ENCODE measurements at regions not wholly inside any gene's neighbourhood (a gene's known extent, or its start where the extent isn't known, plus 50 kb on each side); places are given as distances from the start of the nearest gene placed in this dataset.

GRCh38 chr19:5228490-5228889, 112.1 kb downstream of the PTPRS start:
- Histone ChIP-seq H3K27ac (ENCODE audit: low read length) (no peak overlapping the region), H3K9me3 (replicated peaks; ENCODE audit: control insufficient read depth, low read depth, low read length) (no peaks in the 10 kb centered on the region), H3K36me3 (ENCODE audit: control insufficient read depth, insufficient read depth, low read length) (peaks cover 32% of the 10 kb centered on the region), H3K27me3 (ENCODE audit: control insufficient read depth, insufficient read depth, low read length) (peaks cover 2% of the 10 kb centered on the region), H3K4me1 (ENCODE audit: control insufficient read depth, insufficient read depth, low read length) (no peaks in the 10 kb centered on the region), H3K4me3 (ENCODE audit: low read length) (no peak overlapping the region)
- DNase-seq = no peak
- WGBS (ENCODE audit: insufficient coverage) = 67% methylated on average over 1 of the region's 6 CpGs

DNA sequence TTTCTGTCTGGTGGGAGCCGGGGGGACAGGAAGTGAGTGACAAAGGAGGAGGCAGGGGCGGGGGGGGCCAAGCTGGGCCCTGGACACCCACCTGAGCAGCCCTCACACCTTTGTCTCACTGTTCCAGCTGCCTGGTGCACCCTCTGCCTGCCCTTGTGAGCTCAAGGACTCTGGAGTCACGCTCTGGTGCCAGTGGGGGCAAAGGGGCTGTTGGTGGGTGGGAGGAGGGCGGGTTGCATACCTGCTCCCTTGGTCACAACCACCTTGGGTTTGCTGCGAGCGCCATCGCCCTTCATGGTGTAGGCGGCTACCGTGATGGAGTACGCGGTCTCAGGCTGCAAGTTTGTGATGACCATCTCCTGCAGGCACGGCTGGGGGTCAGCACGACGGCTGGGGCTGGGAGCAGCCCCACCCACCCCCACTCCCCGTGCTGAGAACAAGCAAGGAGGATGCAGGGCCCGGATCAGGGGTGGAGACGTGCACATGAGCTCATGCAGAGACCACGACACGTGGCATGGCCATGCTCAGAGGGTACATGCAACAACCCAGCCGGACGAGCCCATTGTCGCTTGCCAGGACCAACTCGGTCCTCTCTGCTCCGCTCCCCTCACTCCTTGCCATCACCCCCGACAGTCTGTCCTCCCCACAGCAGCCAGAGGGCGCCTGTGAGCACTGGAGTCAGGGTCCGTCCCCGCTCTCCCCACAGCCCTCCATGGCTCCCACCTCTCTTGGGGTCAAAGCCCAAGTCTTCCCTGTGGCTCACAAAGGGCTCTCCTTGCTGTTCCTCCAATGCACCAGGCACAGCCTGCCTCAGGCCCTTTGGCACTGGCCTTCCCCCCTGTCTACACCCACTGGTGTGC, 114.9 kb downstream of the PTPRS start:
- Histone ChIP-seq H3K27ac (ENCODE audit: low read length) (no peak overlapping the region), H3K9me3 (replicated peaks; ENCODE audit: control insufficient read depth, low read depth, low read length) (no peaks in the 10 kb centered on the region), H3K27me3 (ENCODE audit: control insufficient read depth, insufficient read depth, low read length) (no peaks in the 10 kb centered on the region), H3K36me3 (ENCODE audit: control insufficient read depth, insufficient read depth, low read length) (peaks cover 38% of the 10 kb centered on the region), H3K4me1 (ENCODE audit: control insufficient read depth, insufficient read depth, low read length) (no peaks in the 10 kb centered on the region), H3K4me3 (ENCODE audit: low read length) (no peak overlapping the region)
- no peak for DNase-seq
- 76% methylated on average over 24 of the region's 28 CpGs for WGBS (ENCODE audit: insufficient coverage)

- Histone ChIP-seq H3K36me3 (ENCODE audit: control insufficient read depth, insufficient read depth, low read length) (peaks cover 48% of the 10 kb centered on the region), H3K27me3 (ENCODE audit: control insufficient read depth, insufficient read depth, low read length) (no peaks in the 10 kb centered on the region), H3K27ac (ENCODE audit: low read length) (no peak overlapping the region), H3K4me3 (ENCODE audit: low read length) (no peak overlapping the region), H3K4me1 (ENCODE audit: control insufficient read depth, insufficient read depth, low read length) (no peaks in the 10 kb centered on the region), H3K9me3 (replicated peaks; ENCODE audit: control insufficient read depth, low read depth, low read length) (no peaks in the 10 kb centered on the region)
- WGBS (ENCODE audit: insufficient coverage) = 88% methylated on average over 4 of the region's 6 CpGs
- no peak for DNase-seq
These were observed 116.1 kb downstream of the PTPRS start for GRCh38 chr19:5224480-5224879.

DNA sequence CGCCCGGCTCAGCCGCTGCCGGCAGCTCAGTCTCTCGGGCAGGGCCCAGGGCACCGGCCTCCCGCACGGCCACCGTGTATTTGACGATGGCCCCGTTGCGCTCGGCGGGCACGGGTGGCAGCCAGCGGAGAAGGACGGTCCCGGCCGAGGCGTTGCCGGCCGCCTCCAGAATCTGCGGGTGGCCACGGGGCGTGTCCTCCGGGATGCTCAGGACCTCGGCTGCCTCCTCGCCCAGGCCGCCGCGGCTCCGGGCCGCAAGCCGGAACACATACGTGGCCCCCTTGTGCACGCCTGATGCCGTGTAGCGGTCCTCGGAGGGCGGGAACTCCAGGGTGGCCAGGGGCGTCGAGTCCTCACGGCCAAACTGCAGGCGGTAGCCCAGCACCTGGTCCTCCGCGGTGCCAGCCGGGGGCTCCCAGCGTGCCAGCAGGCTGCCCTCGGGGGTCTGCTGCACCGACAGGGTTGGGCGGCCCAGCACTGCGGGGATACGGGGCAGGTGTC, 117.7 kb downstream of the PTPRS start:
- WGBS (ENCODE audit: insufficient coverage) = 96% methylated on average over 49 of the region's 53 CpGs
- H3K9me3 ChIP-seq (replicated peaks; ENCODE audit: control insufficient read depth, low read depth, low read length) = no peaks in the 10 kb centered on the region
- no peaks in the 10 kb centered on the region for H3K27me3 ChIP-seq (ENCODE audit: control insufficient read depth, insufficient read depth, low read length)
- H3K27ac ChIP-seq (ENCODE audit: low read length) = no peak overlapping the region
- no peak overlapping the region for H3K4me3 ChIP-seq (ENCODE audit: low read length)
- no peaks in the 10 kb centered on the region for H3K4me1 ChIP-seq (ENCODE audit: control insufficient read depth, insufficient read depth, low read length)
- H3K36me3 ChIP-seq (ENCODE audit: control insufficient read depth, insufficient read depth, low read length) = peaks cover 62% of the 10 kb centered on the region
- no peak for DNase-seq

GRCh38 chr19:5222178-5222577, 118.4 kb downstream of the PTPRS start:
- WGBS (ENCODE audit: insufficient coverage) = 90% methylated on average over 15 of the region's 22 CpGs
- H3K36me3 ChIP-seq (ENCODE audit: control insufficient read depth, insufficient read depth, low read length) = peaks cover 65% of the 10 kb centered on the region

DNA sequence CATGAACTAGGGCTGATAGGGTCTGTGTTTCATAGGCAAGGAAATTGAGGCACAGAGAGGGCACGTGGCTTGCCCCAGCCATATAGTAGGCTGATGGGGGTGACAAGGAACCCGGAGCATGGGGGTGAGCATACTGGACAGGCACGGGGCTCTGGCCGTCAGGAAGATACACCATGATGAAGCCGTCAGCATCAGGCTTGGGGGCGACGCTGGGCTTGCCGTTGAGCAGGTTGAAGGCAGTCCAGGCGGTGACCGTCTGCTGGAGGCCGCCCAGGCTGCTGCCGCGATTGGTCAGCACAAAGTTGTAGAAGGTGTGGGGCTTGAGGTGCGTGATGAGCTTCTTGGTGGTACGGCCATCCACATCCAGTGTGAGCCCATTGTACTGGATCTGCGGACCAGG, 119.7 kb downstream of the PTPRS start:
- no peaks in the 10 kb centered on the region for H3K9me3 ChIP-seq (replicated peaks; ENCODE audit: control insufficient read depth, low read depth, low read length)
- H3K27ac ChIP-seq (ENCODE audit: low read length) = no peak overlapping the region
- 96% methylated on average over 16 of the region's 16 CpGs for WGBS (ENCODE audit: insufficient coverage)
- H3K36me3 ChIP-seq (ENCODE audit: control insufficient read depth, insufficient read depth, low read length) = peaks cover 79% of the 10 kb centered on the region
- H3K4me1 ChIP-seq (ENCODE audit: control insufficient read depth, insufficient read depth, low read length) = no peaks in the 10 kb centered on the region
- no peak overlapping the region for H3K4me3 ChIP-seq (ENCODE audit: low read length)
- no peak for DNase-seq
- no peaks in the 10 kb centered on the region for H3K27me3 ChIP-seq (ENCODE audit: control insufficient read depth, insufficient read depth, low read length)

More at GRCh38 chr19:5222178-5222577, 118.4 kb downstream of the PTPRS start:
- no peak for DNase-seq
- Histone ChIP-seq H3K27ac (ENCODE audit: low read length) (no peak overlapping the region), H3K27me3 (ENCODE audit: control insufficient read depth, insufficient read depth, low read length) (no peaks in the 10 kb centered on the region), H3K9me3 (replicated peaks; ENCODE audit: control insufficient read depth, low read depth, low read length) (no peaks in the 10 kb centered on the region), H3K4me3 (ENCODE audit: low read length) (no peak overlapping the region), H3K4me1 (ENCODE audit: control insufficient read depth, insufficient read depth, low read length) (no peaks in the 10 kb centered on the region)

DNA sequence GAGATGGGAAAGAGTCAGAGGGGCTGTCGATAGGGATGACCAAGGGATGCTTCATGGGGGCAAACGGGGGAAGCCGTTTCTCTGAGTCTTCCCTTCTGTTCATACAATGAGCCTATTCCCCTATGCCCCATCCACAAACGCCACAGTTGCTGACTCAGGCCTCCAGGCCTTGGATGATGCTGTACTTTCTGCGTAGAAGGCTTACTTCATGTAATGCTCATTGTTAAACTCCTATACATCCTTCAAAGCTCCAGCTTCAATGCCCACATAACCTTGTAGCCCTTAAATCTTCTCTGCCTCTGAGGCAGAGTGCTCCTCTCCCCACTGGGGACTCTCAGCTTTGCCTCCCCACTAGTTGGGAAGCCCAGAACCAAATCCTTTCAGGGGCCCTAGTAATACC, 120.3 kb downstream of the PTPRS start:
- WGBS (ENCODE audit: insufficient coverage) = 91% methylated on average over 4 of the region's 5 CpGs
- Histone ChIP-seq H3K4me1 (ENCODE audit: control insufficient read depth, insufficient read depth, low read length) (no peaks in the 10 kb centered on the region), H3K27me3 (ENCODE audit: control insufficient read depth, insufficient read depth, low read length) (no peaks in the 10 kb centered on the region), H3K36me3 (ENCODE audit: control insufficient read depth, insufficient read depth, low read length) (peaks cover 82% of the 10 kb centered on the region), H3K9me3 (replicated peaks; ENCODE audit: control insufficient read depth, low read depth, low read length) (no peaks in the 10 kb centered on the region), H3K4me3 (ENCODE audit: low read length) (no peak overlapping the region), H3K27ac (ENCODE audit: low read length) (no peak overlapping the region)
- DNase-seq = no peak

DNA sequence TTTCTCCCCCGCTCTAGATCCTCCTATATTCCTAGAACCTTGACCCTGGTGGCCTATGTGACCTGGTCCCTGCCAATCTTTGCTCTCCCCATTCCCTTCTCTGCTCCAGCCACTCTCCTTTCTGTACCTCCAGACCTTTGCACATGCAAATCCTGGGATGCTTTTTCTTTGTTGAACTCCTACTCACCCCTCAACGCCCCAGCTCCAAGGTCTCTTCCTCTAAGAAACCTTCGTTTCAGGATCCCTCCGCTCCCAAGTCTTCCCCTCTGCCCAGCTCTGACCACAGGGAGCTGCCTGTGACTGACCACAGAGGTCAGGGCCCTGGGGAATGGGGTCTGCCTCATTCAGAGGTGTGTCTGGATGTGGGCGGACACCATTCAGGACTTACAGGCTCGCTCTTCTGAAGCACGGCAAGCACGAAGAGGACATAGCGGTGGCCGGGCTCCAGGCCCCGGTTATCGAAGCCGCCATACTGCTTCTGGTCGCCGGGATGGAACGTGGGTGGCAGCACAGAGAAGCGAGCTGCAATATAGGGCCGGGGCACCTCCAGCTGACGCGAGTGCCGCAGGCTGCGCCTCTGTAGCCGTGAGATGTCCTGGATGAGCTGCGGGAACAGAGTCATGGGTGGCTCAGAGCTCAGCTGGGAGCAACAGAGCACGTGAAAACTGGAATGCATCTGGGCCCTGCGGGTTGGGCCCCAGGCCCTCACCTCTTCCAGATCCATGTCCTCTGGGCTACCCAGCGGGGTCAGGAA, 120.9 kb downstream of the PTPRS start:
- no peak overlapping the region for H3K27ac ChIP-seq (ENCODE audit: low read length)
- peaks cover 82% of the 10 kb centered on the region for H3K36me3 ChIP-seq (ENCODE audit: control insufficient read depth, insufficient read depth, low read length)
- DNase-seq = no peak
- WGBS (ENCODE audit: insufficient coverage) = 97% methylated on average over 25 of the region's 27 CpGs
- no peaks in the 10 kb centered on the region for H3K9me3 ChIP-seq (replicated peaks; ENCODE audit: control insufficient read depth, low read depth, low read length)
- no peaks in the 10 kb centered on the region for H3K4me1 ChIP-seq (ENCODE audit: control insufficient read depth, insufficient read depth, low read length)
- no peak overlapping the region for H3K4me3 ChIP-seq (ENCODE audit: low read length)
- no peaks in the 10 kb centered on the region for H3K27me3 ChIP-seq (ENCODE audit: control insufficient read depth, insufficient read depth, low read length)

- no peak for DNase-seq
- Histone ChIP-seq H3K4me1 (ENCODE audit: control insufficient read depth, insufficient read depth, low read length) (no peaks in the 10 kb centered on the region), H3K36me3 (ENCODE audit: control insufficient read depth, insufficient read depth, low read length) (peaks cover 82% of the 10 kb centered on the region), H3K9me3 (replicated peaks; ENCODE audit: control insufficient read depth, low read depth, low read length) (no peaks in the 10 kb centered on the region), H3K4me3 (ENCODE audit: low read length) (no peak overlapping the region), H3K27me3 (ENCODE audit: control insufficient read depth, insufficient read depth, low read length) (no peaks in the 10 kb centered on the region), H3K27ac (ENCODE audit: low read length) (no peak overlapping the region)
- WGBS (ENCODE audit: insufficient coverage) = 90% methylated on average over 7 of the region's 8 CpGs
These were observed 121.6 kb downstream of the PTPRS start for GRCh38 chr19:5218963-5219530.

GRCh38 chr19:5218255-5218855, 122.3 kb downstream of the PTPRS start:
- no peak overlapping the region for H3K27ac ChIP-seq (ENCODE audit: low read length)
- H3K27me3 ChIP-seq (ENCODE audit: control insufficient read depth, insufficient read depth, low read length) = no peaks in the 10 kb centered on the region
- no peak for DNase-seq
- 95% methylated on average over 10 of the region's 12 CpGs for WGBS (ENCODE audit: insufficient coverage)
- no peaks in the 10 kb centered on the region for H3K9me3 ChIP-seq (replicated peaks; ENCODE audit: control insufficient read depth, low read depth, low read length)
- H3K4me3 ChIP-seq (ENCODE audit: low read length) = no peak overlapping the region
- H3K36me3 ChIP-seq (ENCODE audit: control insufficient read depth, insufficient read depth, low read length) = peaks cover 88% of the 10 kb centered on the region
- H3K4me1 ChIP-seq (ENCODE audit: control insufficient read depth, insufficient read depth, low read length) = no peaks in the 10 kb centered on the region
